ENCODE measurements at regions not wholly inside any gene's neighbourhood (a gene's known extent, or its start where the extent isn't known, plus 50 kb on each side); places are given as distances from the start of the nearest gene placed in this dataset.

- no peak for TF ChIP-seq EZH2 (IDR thresholded peaks at IDR 0.05; ENCODE audit: insufficient read depth, poor library complexity, severe bottlenecking)
- TF ChIP-seq EZH2phosphoT487 (IDR thresholded peaks at IDR 0.05; ENCODE audit: insufficient read depth, low read depth), result no peak
Measured at GRCh38 chr10:33396938-33397337, 62.5 kb upstream of the NRP1 start.
